ENCODE measurements at regions not wholly inside any gene's neighbourhood (a gene's known extent, or its start where the extent isn't known, plus 50 kb on each side); places are given as distances from the start of the nearest gene placed in this dataset.
"Not testable (repeated sequence)": the region's sequence is repeated elsewhere in the genome, so short reads cannot be mapped to it uniquely, and the experiment has no call there.

DNA sequence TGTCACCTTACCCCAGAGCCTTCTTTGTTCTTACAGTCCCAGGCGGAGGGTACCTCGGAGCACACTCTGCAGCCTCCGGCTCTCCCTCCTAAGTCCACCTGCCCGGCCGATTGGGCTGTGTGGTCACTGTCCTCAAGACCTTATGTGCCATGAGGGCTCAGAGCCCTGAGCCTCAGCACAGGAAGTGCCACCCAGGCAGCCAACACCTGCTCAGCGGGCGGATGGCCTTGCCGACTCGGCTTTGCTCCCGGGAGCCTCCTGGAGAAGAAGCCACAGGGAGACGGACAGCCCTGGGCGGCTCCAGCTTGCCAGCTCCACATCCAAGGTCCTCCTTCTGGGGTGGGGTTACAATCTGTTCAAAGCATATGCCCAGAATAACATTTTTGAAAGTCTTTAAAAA is 4439.2 kb upstream of the TPTE start:
- not testable (repeated sequence) for TF ChIP-seq CTCF (IDR thresholded peaks at IDR 0.05; ENCODE audit: borderline replicate concordance, extremely low read depth, low read length, poor library complexity, severe bottlenecking); EZH2 (IDR thresholded peaks at IDR 0.05; ENCODE audit: borderline replicate concordance, low read depth, low read length, severe bottlenecking)

Data from DND-41 (cell line).